ENCODE measurements at regions not wholly inside any gene's neighbourhood (a gene's known extent, or its start where the extent isn't known, plus 50 kb on each side); places are given as distances from the start of the nearest gene placed in this dataset.

- no peak for TF ChIP-seq CHD7 (IDR thresholded peaks at IDR 0.05; ENCODE audit: insufficient replicate concordance, low read length)
Observed at GRCh38 chr4:175273995-175274753, 356.0 kb downstream of the ADAM29 start (continued).

All from H1 (cell line).